ENCODE measurements at regions not wholly inside any gene's neighbourhood (a gene's known extent, or its start where the extent isn't known, plus 50 kb on each side); places are given as distances from the start of the nearest gene placed in this dataset.

DNA sequence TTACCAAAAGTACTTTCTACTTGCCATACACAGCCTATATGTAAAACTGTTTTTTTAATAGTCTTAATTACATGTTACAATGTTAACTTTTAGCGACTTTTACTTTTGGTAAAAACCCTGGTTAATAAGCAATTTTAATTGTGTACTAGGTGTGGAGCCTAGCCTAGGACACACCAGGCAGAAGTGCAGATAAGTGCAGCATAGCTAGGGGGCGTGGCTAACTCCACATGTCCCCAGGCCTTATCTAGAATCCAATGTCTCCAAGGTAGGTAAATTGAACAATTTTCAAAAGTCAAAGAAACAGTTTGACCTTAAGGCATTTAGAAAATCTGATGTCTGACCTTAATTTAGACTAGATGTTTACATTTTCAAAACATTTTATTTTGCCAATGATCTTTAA is 858.7 kb downstream of the CCSER2 start:
- ChIA-PET POLR2A (no interaction called here), CTCF (no interaction called here)
- Histone ChIP-seq H3K27ac (ENCODE audit: extremely low read depth, low read depth, low read length) (no peak overlapping the region), H3K9me3 (ENCODE audit: control insufficient read depth, insufficient read depth, low read depth, low read length) (no peaks in the 10 kb centered on the region), H3K4me1 (ENCODE audit: control insufficient read depth, insufficient read depth, low read length) (no peaks in the 10 kb centered on the region), H3K36me3 (ENCODE audit: control insufficient read depth in 2 of 2, insufficient read depth in 1 of 2, low read length in 2 of 2) (no peaks in the 10 kb centered on the region), H3K4me3 (ENCODE audit: low read depth, low read length) (no peak overlapping the region)
- TF ChIP-seq ZNF16 (tag by site-specific recombination; IDR thresholded peaks at IDR 0.05; ENCODE audit: low read depth) = no peak
- no peak for TF ChIP-seq ZFP37 (tag by site-specific recombination; IDR thresholded peaks at IDR 0.05)
- no peak for TF ChIP-seq FEZF1 (tag by site-specific recombination; IDR thresholded peaks at IDR 0.05)
- no peak for TF ChIP-seq TCF7L2 (IDR thresholded peaks at IDR 0.05; ENCODE audit: borderline replicate concordance, low read depth, low read length)
- no peak for TF ChIP-seq ZNF292 (tag by site-specific recombination; IDR thresholded peaks at IDR 0.05; ENCODE audit: borderline replicate concordance, low read depth)
- no peak for TF ChIP-seq YY2 (tag by site-specific recombination; IDR thresholded peaks at IDR 0.05)
- TF ChIP-seq, protein P1, sequence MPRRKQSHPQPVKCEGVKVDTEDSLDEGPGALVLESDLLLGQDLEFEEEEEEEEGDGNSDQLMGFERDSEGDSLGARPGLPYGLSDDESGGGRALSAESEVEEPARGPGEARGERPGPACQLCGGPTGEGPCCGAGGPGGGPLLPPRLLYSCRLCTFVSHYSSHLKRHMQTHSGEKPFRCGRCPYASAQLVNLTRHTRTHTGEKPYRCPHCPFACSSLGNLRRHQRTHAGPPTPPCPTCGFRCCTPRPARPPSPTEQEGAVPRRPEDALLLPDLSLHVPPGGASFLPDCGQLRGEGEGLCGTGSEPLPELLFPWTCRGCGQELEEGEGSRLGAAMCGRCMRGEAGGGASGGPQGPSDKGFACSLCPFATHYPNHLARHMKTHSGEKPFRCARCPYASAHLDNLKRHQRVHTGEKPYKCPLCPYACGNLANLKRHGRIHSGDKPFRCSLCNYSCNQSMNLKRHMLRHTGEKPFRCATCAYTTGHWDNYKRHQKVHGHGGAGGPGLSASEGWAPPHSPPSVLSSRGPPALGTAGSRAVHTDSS (tag by site-specific recombination; IDR thresholded peaks at IDR 0.05) = no peak
- no peak for TF ChIP-seq ZNF660 (tag by site-specific recombination; IDR thresholded peaks at IDR 0.05)
- TF ChIP-seq, protein P2, sequence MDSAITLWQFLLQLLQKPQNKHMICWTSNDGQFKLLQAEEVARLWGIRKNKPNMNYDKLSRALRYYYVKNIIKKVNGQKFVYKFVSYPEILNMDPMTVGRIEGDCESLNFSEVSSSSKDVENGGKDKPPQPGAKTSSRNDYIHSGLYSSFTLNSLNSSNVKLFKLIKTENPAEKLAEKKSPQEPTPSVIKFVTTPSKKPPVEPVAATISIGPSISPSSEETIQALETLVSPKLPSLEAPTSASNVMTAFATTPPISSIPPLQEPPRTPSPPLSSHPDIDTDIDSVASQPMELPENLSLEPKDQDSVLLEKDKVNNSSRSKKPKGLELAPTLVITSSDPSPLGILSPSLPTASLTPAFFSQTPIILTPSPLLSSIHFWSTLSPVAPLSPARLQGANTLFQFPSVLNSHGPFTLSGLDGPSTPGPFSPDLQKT (IDR thresholded peaks at IDR 0.05; ENCODE audit: borderline replicate concordance, low read depth, low read length) = no peak
- TF ChIP-seq ZFP3 (tag by site-specific recombination; IDR thresholded peaks at IDR 0.05; ENCODE audit: low read depth) = no peak
- no peak for TF ChIP-seq ZFP41 (tag by site-specific recombination; IDR thresholded peaks at IDR 0.05; ENCODE audit: borderline replicate concordance)
- no peak for TF ChIP-seq ZNF37A (tag by site-specific recombination; IDR thresholded peaks at IDR 0.05)
- no peak for TF ChIP-seq ZNF600 (tag by site-specific recombination; IDR thresholded peaks at IDR 0.05)
- no peak for TF ChIP-seq ZBTB7A (tag by site-specific recombination; IDR thresholded peaks at IDR 0.05; ENCODE audit: low read depth)
- TF ChIP-seq ZNF558 (tag by site-specific recombination; IDR thresholded peaks at IDR 0.05) = no peak

DNA sequence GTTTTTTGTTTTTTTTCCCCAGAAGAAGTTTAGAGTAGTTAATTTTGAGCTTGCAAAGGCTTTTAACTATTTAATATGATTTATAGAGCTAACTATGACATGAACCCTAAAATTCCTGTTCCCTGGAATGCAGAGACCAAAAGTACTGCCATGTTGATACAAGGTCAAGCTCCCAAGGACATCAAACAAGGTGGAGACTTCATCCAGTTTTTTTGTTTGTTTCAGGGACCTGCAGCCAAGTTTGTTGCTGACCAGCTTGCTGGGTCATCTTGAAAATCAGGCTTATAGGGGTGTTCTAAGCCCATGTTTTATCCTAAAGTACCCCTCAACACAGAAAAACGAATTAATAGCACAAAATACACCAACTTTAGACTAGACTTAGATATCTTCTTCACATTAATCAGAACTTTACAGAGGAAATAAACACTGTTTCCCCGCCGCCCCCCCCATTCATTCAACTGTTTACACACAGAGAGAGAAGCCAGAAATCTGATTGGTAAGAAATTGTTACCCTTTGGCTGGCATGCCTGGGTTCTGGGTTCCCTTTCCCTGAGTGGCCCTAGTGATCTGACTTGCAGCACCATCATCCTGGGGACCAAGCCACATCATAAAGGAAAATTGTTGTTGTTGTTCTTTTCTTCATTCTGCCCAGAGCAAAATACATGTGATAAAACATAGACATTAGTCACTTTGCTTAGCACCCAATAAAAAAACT is 860.5 kb downstream of the CCSER2 start:
- no peak overlapping the region for H3K4me3 ChIP-seq (ENCODE audit: low read depth, low read length)
- H3K9me3 ChIP-seq (ENCODE audit: control insufficient read depth, insufficient read depth, low read depth, low read length) = no peaks in the 10 kb centered on the region
- H3K27ac ChIP-seq (ENCODE audit: extremely low read depth, low read depth, low read length) = no peak overlapping the region
- no peaks in the 10 kb centered on the region for H3K4me1 ChIP-seq (ENCODE audit: control insufficient read depth, insufficient read depth, low read length)
- H3K36me3 ChIP-seq (ENCODE audit: control insufficient read depth in 2 of 2, insufficient read depth in 1 of 2, low read length in 2 of 2) = no peaks in the 10 kb centered on the region
- ChIA-PET POLR2A (no interaction called here), CTCF (interaction anchor here (0.6 kb wide), 3 partner anchors 16 to 824 kb away, joined by 3 to 6 read pairs (median 4); no protein-coding TSS in a partner anchor)
- TF ChIP-seq ZNF274 (IDR thresholded peaks at IDR 0.05; ENCODE audit: low read length) (no peak), ZNF274 (tag by site-specific recombination; IDR thresholded peaks at IDR 0.05; ENCODE audit: borderline replicate concordance) (no peak), ZNF221 (tag by site-specific recombination; IDR thresholded peaks at IDR 0.05; ENCODE audit: borderline replicate concordance) (no peak), ZNF19 (tag by site-specific recombination; IDR thresholded peaks at IDR 0.05; ENCODE audit: low read depth) (no peak), ZNF24 (tag by site-specific recombination; IDR thresholded peaks at IDR 0.05) (no peak), ZNF555 (tag by site-specific recombination; conservative IDR thresholded peaks at IDR 0.05) (no peak), ZNF174 (tag by site-specific recombination; IDR thresholded peaks at IDR 0.05) (no peak), ZNF510 (tag by site-specific recombination; IDR thresholded peaks at IDR 0.05; ENCODE audit: insufficient replicate concordance) (no peak), ZSCAN30 (tag by site-specific recombination; IDR thresholded peaks at IDR 0.05) (no peak), ZEB2 (tag by site-specific recombination; IDR thresholded peaks at IDR 0.05) (no peak), ZNF677 (tag by site-specific recombination; IDR thresholded peaks at IDR 0.05) (no peak), ZNF133 (tag by site-specific recombination; IDR thresholded peaks at IDR 0.05) (no peak), YY1 (tag by site-specific recombination; IDR thresholded peaks at IDR 0.05) (no peak), SCRT1 (tag by site-specific recombination; IDR thresholded peaks at IDR 0.05; ENCODE audit: borderline replicate concordance) (no peak), GLI2 (tag by site-specific recombination; IDR thresholded peaks at IDR 0.05; ENCODE audit: borderline replicate concordance, low read depth) (no peak)
- TF ChIP-seq, protein P3, sequence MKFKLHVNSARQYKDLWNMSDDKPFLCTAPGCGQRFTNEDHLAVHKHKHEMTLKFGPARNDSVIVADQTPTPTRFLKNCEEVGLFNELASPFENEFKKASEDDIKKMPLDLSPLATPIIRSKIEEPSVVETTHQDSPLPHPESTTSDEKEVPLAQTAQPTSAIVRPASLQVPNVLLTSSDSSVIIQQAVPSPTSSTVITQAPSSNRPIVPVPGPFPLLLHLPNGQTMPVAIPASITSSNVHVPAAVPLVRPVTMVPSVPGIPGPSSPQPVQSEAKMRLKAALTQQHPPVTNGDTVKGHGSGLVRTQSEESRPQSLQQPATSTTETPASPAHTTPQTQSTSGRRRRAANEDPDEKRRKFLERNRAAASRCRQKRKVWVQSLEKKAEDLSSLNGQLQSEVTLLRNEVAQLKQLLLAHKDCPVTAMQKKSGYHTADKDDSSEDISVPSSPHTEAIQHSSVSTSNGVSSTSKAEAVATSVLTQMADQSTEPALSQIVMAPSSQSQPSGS (tag by site-specific recombination; IDR thresholded peaks at IDR 0.05; ENCODE audit: low read depth) = no peak
- TF ChIP-seq, protein P4, sequence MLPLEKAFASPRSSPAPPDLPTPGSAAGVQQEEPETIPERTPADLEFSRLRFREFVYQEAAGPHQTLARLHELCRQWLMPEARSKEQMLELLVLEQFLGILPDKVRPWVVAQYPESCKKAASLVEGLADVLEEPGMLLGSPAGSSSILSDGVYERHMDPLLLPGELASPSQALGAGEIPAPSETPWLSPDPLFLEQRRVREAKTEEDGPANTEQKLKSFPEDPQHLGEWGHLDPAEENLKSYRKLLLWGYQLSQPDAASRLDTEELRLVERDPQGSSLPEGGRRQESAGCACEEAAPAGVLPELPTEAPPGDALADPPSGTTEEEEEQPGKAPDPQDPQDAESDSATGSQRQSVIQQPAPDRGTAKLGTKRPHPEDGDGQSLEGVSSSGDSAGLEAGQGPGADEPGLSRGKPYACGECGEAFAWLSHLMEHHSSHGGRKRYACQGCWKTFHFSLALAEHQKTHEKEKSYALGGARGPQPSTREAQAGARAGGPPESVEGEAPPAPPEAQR (tag by site-specific recombination; IDR thresholded peaks at IDR 0.05) = no peak
